Caco-2 (cell line): ENCODE measurements at regions not wholly inside any gene's neighbourhood (a gene's known extent, or its start where the extent isn't known, plus 50 kb on each side); places are given as distances from the start of the nearest gene placed in this dataset.

Source experiments
- BruUV-seq: library from RNA; stranded (reverse); fragments of 400-500 nt; replicated peaks from 2 replicates; lab custom pipeline; 2021; lab: Mats Ljungman, UMichigan
- CTCF ChIA-PET: fragments of 300-600 bp; sonication (Branson Sonifier 250); formaldehyde crosslinking; loops from one replicate; lab custom pipeline; 2022; ENCODE audit warnings: antibody characterized with exemption; lab: Charles Lee
- POLR2A ChIA-PET: fragments of 300-600 bp; sonication (Branson Sonifier 250); formaldehyde crosslinking; loops from one replicate; lab custom pipeline; 2022; ENCODE audit warnings: antibody characterized with exemption; lab: Charles Lee
- DNase-seq, 2 experiments: peaks; one replicate each; pipeline versions ENCODE4 v3.0.0 to v3.0.0-alpha.2; 2020 to 2022
- H3K27me3 ChIP-seq: replicated peaks from 2 replicates; pipeline ENCODE4 v1.6.0; 2011; ENCODE audit warnings: low read length; ENCODE audit not compliant: control insufficient read depth, insufficient read depth
- H3K36me3 ChIP-seq: 2 replicates; pipeline ENCODE4 v1.5.1; 2011; ENCODE audit warnings: low read length; ENCODE audit not compliant: control insufficient read depth, insufficient read depth
- H3K4me1 ChIP-seq: fragments of 250-450 bp; sonication (Bioruptor Pico); 2 replicates; pipeline ENCODE4 v1.5.1; 2020; ENCODE audit warnings: mild to moderate bottlenecking
- H3K4me3 ChIP-seq: 2 replicates; pipeline ENCODE4 v1.5.1; 2011; ENCODE audit warnings: low read depth, mild to moderate bottlenecking, control low read depth, low read length
- H3K9me3 ChIP-seq: fragments of 250-450 bp; sonication (Bioruptor Pico); 2 replicates; pipeline ENCODE4 v1.5.1; 2020; ENCODE audit warnings: mild to moderate bottlenecking, moderate library complexity
- H3K27ac Mint-ChIP-seq: one replicate; pipeline ENCODE4 v1.8.0; 2022; ENCODE audit warnings: mixed read lengths; ENCODE audit not compliant: unreplicated experiment
- H3K27me3 Mint-ChIP-seq: one replicate; pipeline ENCODE4 v1.8.0; 2022; ENCODE audit warnings: mixed read lengths; ENCODE audit not compliant: insufficient read depth, unreplicated experiment
- H3K36me3 Mint-ChIP-seq: one replicate; pipeline ENCODE4 v1.8.0; 2022; ENCODE audit warnings: mild to moderate bottlenecking, mixed read lengths; ENCODE audit not compliant: insufficient read depth, unreplicated experiment
- H3K4me1 Mint-ChIP-seq: one replicate; pipeline ENCODE4 v1.8.0; 2022; ENCODE audit warnings: low read depth, mixed read lengths; ENCODE audit not compliant: unreplicated experiment
- H3K4me3 Mint-ChIP-seq: one replicate; pipeline ENCODE4 v1.8.0; 2022; ENCODE audit warnings: mild to moderate bottlenecking, moderate library complexity, mixed read lengths; ENCODE audit not compliant: unreplicated experiment
- H3K9me3 Mint-ChIP-seq: one replicate; pipeline ENCODE4 v1.8.0; 2022; ENCODE audit warnings: mixed read lengths; ENCODE audit not compliant: unreplicated experiment
- CTCF ChIP-seq, 2 experiments: fragments of 200-600 bp in 1 of 2; IDR thresholded peaks; 1 replicate in 1 of 2; 2 replicates in 1 of 2; pipeline versions ENCODE4 v1.5.1 to v1.8.0; 2011 to 2022; ENCODE audit warnings: antibody characterized with exemption in 1 of 2, control low read depth in 1 of 2, inconsistent platforms in 1 of 2, low read depth in 1 of 2, low read length in 1 of 2, mild to moderate bottlenecking in 1 of 2, moderate library complexity in 1 of 2; ENCODE audit not compliant: insufficient read depth in 1 of 2, severe bottlenecking in 1 of 2, unreplicated experiment in 1 of 2
- intact Hi-C: fragments of 100-400 bp; cut with micrococcal nuclease; formaldehyde crosslinking; loops from one replicate; pipeline ENCODE4 v1.10.0; 2022; ENCODE audit not compliant: unreplicated experiment

- ChIA-PET POLR2A (no interaction called here), CTCF (no interaction called here)
These were observed 256.2 kb upstream of the MANEA start for GRCh38 chr6:95321126-95321525.

GRCh38 chr6:95325916-95326315, 251.4 kb upstream of the MANEA start:
- Mint-ChIP-seq H3K27ac (no peak overlapping the region), H3K27me3 (no peaks in the 10 kb centered on the region), H3K4me3 (no peak overlapping the region), H3K9me3 (no peaks in the 10 kb centered on the region), H3K4me1 (no peaks in the 10 kb centered on the region), H3K36me3 (no peaks in the 10 kb centered on the region)
- H3K4me3 ChIP-seq: no peak overlapping the region
- H3K9me3 ChIP-seq: no peaks in the 10 kb centered on the region
- intact Hi-C loops: no loop called here
- no peak for DNase-seq
- no peaks in the 10 kb centered on the region for H3K36me3 ChIP-seq
- BruUV-seq: no TSS peak
- H3K4me1 ChIP-seq: no peaks in the 10 kb centered on the region
- CTCF ChIA-PET: no interaction called here
- POLR2A ChIA-PET: no interaction called here
- no peak for TF ChIP-seq CTCF (IDR thresholded peaks at IDR 0.05; ENCODE audit: insufficient read depth in 1 of 2, low read depth in 1 of 2, low read length in 1 of 2, severe bottlenecking in 1 of 2, unreplicated experiment in 1 of 2)
- no peaks in the 10 kb centered on the region for H3K27me3 ChIP-seq

More at GRCh38 chr6:95321126-95321525, 256.2 kb upstream of the MANEA start:
- Histone ChIP-seq H3K36me3 (no peaks in the 10 kb centered on the region), H3K9me3 (no peaks in the 10 kb centered on the region), H3K4me3 (no peak overlapping the region), H3K27me3 (no peaks in the 10 kb centered on the region), H3K4me1 (no peaks in the 10 kb centered on the region)
- H3K36me3 Mint-ChIP-seq: no peaks in the 10 kb centered on the region
- BruUV-seq: no TSS peak
- no peaks in the 10 kb centered on the region for H3K27me3 Mint-ChIP-seq
- H3K4me1 Mint-ChIP-seq: no peaks in the 10 kb centered on the region
- no peak for DNase-seq
- no peak overlapping the region for H3K4me3 Mint-ChIP-seq
- TF ChIP-seq CTCF (IDR thresholded peaks at IDR 0.05; ENCODE audit: insufficient read depth in 1 of 2, low read depth in 1 of 2, low read length in 1 of 2, severe bottlenecking in 1 of 2, unreplicated experiment in 1 of 2): no peak
- no peaks in the 10 kb centered on the region for H3K9me3 Mint-ChIP-seq
- intact Hi-C loops: no loop called here
- no peak overlapping the region for H3K27ac Mint-ChIP-seq

- ChIA-PET POLR2A (no interaction called here), CTCF (no interaction called here)
- no peaks in the 10 kb centered on the region for H3K4me1 Mint-ChIP-seq
- H3K4me3 Mint-ChIP-seq: no peak overlapping the region
- BruUV-seq: no TSS peak
- no peaks in the 10 kb centered on the region for H3K27me3 Mint-ChIP-seq
- H3K9me3 Mint-ChIP-seq: no peaks in the 10 kb centered on the region
- Histone ChIP-seq H3K4me3 (no peak overlapping the region), H3K4me1 (no peaks in the 10 kb centered on the region), H3K36me3 (no peaks in the 10 kb centered on the region), H3K27me3 (no peaks in the 10 kb centered on the region), H3K9me3 (no peaks in the 10 kb centered on the region)
- no peak for TF ChIP-seq CTCF (IDR thresholded peaks at IDR 0.05; ENCODE audit: insufficient read depth in 1 of 2, low read depth in 1 of 2, low read length in 1 of 2, severe bottlenecking in 1 of 2, unreplicated experiment in 1 of 2)
- H3K36me3 Mint-ChIP-seq: no peaks in the 10 kb centered on the region
- no peak for DNase-seq
- intact Hi-C loops: no loop called here
- no peak overlapping the region for H3K27ac Mint-ChIP-seq
These were observed 249.1 kb upstream of the MANEA start for GRCh38 chr6:95328231-95328630.
